CD14-positive monocyte (primary cell): ENCODE measurements at regions not wholly inside any gene's neighbourhood (a gene's known extent, or its start where the extent isn't known, plus 50 kb on each side); places are given as distances from the start of the nearest gene placed in this dataset.

ENCODE experiments used
- DNase-seq, 3 donors: peaks; one replicate each; pipeline ENCODE4 v3.0.0-alpha.2; 2011 to 2022
- H2AFZ ChIP-seq: 2 replicates; pipeline ENCODE4 v1.6.0; 2012; ENCODE audit warnings: mild to moderate bottlenecking, low read depth, low read length, inconsistent platforms; ENCODE audit not compliant: insufficient read depth, poor library complexity, severe bottlenecking
- H3K27ac ChIP-seq, 2 donors: 1 replicate in 1 of 2; 2 replicates in 1 of 2; pipeline ENCODE4 v1.5.1; 2012 to 2013; ENCODE audit warnings: low read length in 2 of 2, control low read depth in 1 of 2, inconsistent platforms in 1 of 2, low read depth in 1 of 2, mild to moderate bottlenecking in 1 of 2
- H3K27me3 ChIP-seq, 2 donors: one replicate each; pipeline versions ENCODE4 v1.6.0 to v1.6.1; 2011 to 2013; ENCODE audit warnings: low read length in 2 of 2; ENCODE audit not compliant: control insufficient read depth in 2 of 2, insufficient read depth in 2 of 2
- H3K36me3 ChIP-seq, 2 donors: replicated peaks in 1 of 2; 1 replicate in 1 of 2; 2 replicates in 1 of 2; pipeline versions ENCODE4 v1.5.1 to v1.6.1; 2012 to 2013; ENCODE audit warnings: low read length in 2 of 2, control low read depth in 1 of 2, inconsistent platforms in 1 of 2, mild to moderate bottlenecking in 1 of 2; ENCODE audit not compliant: insufficient read depth in 2 of 2, control insufficient read depth in 1 of 2
- H3K4me1 ChIP-seq, 2 donors: 1 replicate in 1 of 2; 2 replicates in 1 of 2; pipeline versions ENCODE4 v1.5.1 to v1.6.1; 2012 to 2013; ENCODE audit warnings: low read length in 2 of 2, control low read depth in 1 of 2, inconsistent platforms in 1 of 2, mild to moderate bottlenecking in 1 of 2, moderate library complexity in 1 of 2; ENCODE audit not compliant: insufficient read depth in 2 of 2, control insufficient read depth in 1 of 2
- H3K4me2 ChIP-seq: replicated peaks from 2 replicates; pipeline ENCODE3; 2012; ENCODE audit warnings: low read length, moderate library complexity, mild to moderate bottlenecking; ENCODE audit not compliant: poor library complexity, severe bottlenecking; ENCODE audit errors: extremely low read depth
- H3K4me3 ChIP-seq, 3 experiments: fragments of 200-600 bp in 1 of 3; sonication (generic) in 1 of 3; replicated peaks in 1 of 3; 1 replicate in 2 of 3; 2 replicates in 1 of 3; pipeline ENCODE4 v1.5.1; 2011 to 2013; ENCODE audit warnings: low read length in 3 of 3, mild to moderate bottlenecking in 3 of 3, control low read depth in 2 of 3, low read depth in 2 of 3, inconsistent platforms in 1 of 3, moderate library complexity in 1 of 3
- H3K79me2 ChIP-seq: 2 replicates; pipeline ENCODE4 v1.6.0; 2012; ENCODE audit warnings: mild to moderate bottlenecking, control low read depth, inconsistent platforms, low read length, moderate library complexity; ENCODE audit not compliant: insufficient read depth
- H3K9ac ChIP-seq: 2 replicates; pipeline ENCODE4 v1.6.0; 2017; ENCODE audit warnings: low read length, mild to moderate bottlenecking; ENCODE audit not compliant: insufficient read depth, poor library complexity, severe bottlenecking
- H3K9me3 ChIP-seq, 2 donors: replicated peaks in 1 of 2; 1 replicate in 1 of 2; 2 replicates in 1 of 2; pipeline versions ENCODE4 v1.5.1 to v1.6.1; 2012 to 2013; ENCODE audit warnings: low read length in 2 of 2, control low read depth in 1 of 2; ENCODE audit not compliant: control insufficient read depth in 1 of 2, insufficient read depth in 1 of 2
- H4K20me1 ChIP-seq: 2 replicates; pipeline ENCODE4 v1.6.0; 2012; ENCODE audit warnings: mild to moderate bottlenecking, low read length, control low read depth, moderate library complexity; ENCODE audit not compliant: insufficient read depth
- H3K27ac Mint-ChIP-seq, 7 donors: one replicate each; pipeline ENCODE4 v1.8.0; 2020; ENCODE audit warnings: mild to moderate bottlenecking in 7 of 7, mixed read lengths in 7 of 7, moderate library complexity in 6 of 7, inconsistent platforms in 2 of 7
- H3K27me3 Mint-ChIP-seq, 3 donors: one replicate each; pipeline ENCODE4 v1.8.0; 2021 to 2022; ENCODE audit warnings: low read depth in 3 of 3, mild to moderate bottlenecking in 3 of 3, mixed read lengths in 3 of 3, moderate library complexity in 3 of 3, inconsistent platforms in 1 of 3
- H3K36me3 Mint-ChIP-seq, 2 donors: one replicate each; pipeline ENCODE4 v1.8.0; 2020; ENCODE audit warnings: mixed read lengths in 2 of 2, inconsistent platforms in 1 of 2, mild to moderate bottlenecking in 1 of 2
- H3K4me1 Mint-ChIP-seq: one replicate; pipeline ENCODE4 v1.8.0; 2020; ENCODE audit warnings: mild to moderate bottlenecking, mixed read lengths
- H3K4me3 Mint-ChIP-seq, 2 donors: one replicate each; pipeline ENCODE4 v1.8.0; 2020; ENCODE audit warnings: mild to moderate bottlenecking in 2 of 2, mixed read lengths in 2 of 2, moderate library complexity in 1 of 2
- H3K9me3 Mint-ChIP-seq, 7 donors: one replicate each; pipeline ENCODE4 v1.8.0; 2020 to 2022; ENCODE audit warnings: mixed read lengths in 7 of 7, mild to moderate bottlenecking in 6 of 7, moderate library complexity in 6 of 7, inconsistent platforms in 2 of 7
- WGBS: methylation state at CpG from one replicate; pipeline ENCODE4 v1.1.5; 2013; ENCODE audit warnings: missing lambda C conversion rate; ENCODE audit not compliant: insufficient coverage; 5-methylcytosine and 5-hydroxymethylcytosine counted together
- intact Hi-C, 2 donors: fragments of 100-400 bp; cut with micrococcal nuclease; formaldehyde crosslinking; loops; one replicate each; pipeline versions ENCODE4 v1.15.0 to v1.15.1; 2023
- TF ChIP-seq, protein P1 (sequence below): fragments of 200-600 bp; IDR thresholded peaks from one replicate; pipeline ENCODE4 v1.8.0; 2022; ENCODE audit warnings: antibody characterized with exemption, mild to moderate bottlenecking

- 89% methylated on average over 1 of the region's 2 CpGs for WGBS
- H3K36me3 Mint-ChIP-seq: no peaks in the 10 kb centered on the region
- Histone ChIP-seq H3K36me3 (no peaks in the 10 kb centered on the region), H3K4me2 (no peak overlapping the region), H3K27ac (no peak overlapping the region), H4K20me1 (no peaks in the 10 kb centered on the region), H3K4me3 (no peak overlapping the region), H3K9ac (no peak overlapping the region), H3K9me3 (no peaks in the 10 kb centered on the region), H3K79me2 (no peaks in the 10 kb centered on the region), H3K27me3 (no peaks in the 10 kb centered on the region), H3K4me1 (no peaks in the 10 kb centered on the region), H2AFZ (no peak overlapping the region)
- H3K4me3 Mint-ChIP-seq: no peak overlapping the region
- TF ChIP-seq, protein P1, sequence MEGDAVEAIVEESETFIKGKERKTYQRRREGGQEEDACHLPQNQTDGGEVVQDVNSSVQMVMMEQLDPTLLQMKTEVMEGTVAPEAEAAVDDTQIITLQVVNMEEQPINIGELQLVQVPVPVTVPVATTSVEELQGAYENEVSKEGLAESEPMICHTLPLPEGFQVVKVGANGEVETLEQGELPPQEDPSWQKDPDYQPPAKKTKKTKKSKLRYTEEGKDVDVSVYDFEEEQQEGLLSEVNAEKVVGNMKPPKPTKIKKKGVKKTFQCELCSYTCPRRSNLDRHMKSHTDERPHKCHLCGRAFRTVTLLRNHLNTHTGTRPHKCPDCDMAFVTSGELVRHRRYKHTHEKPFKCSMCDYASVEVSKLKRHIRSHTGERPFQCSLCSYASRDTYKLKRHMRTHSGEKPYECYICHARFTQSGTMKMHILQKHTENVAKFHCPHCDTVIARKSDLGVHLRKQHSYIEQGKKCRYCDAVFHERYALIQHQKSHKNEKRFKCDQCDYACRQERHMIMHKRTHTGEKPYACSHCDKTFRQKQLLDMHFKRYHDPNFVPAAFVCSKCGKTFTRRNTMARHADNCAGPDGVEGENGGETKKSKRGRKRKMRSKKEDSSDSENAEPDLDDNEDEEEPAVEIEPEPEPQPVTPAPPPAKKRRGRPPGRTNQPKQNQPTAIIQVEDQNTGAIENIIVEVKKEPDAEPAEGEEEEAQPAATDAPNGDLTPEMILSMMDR: no peak
- no peak for DNase-seq
- H3K27ac Mint-ChIP-seq: no peak overlapping the region
- intact Hi-C loops: no loop called here
- peaks cover 0 to 2% (median 0%) of the 10 kb centered on the region in 3 donors for H3K27me3 Mint-ChIP-seq
- no peaks in the 10 kb centered on the region for H3K4me1 Mint-ChIP-seq
- H3K9me3 Mint-ChIP-seq: peaks cover 0 to 2% (median 0%) of the 10 kb centered on the region in 7 donors
Observed at GRCh38 chr6:113344969-113345368, 512.2 kb upstream of the MARCKS start.

DNA sequence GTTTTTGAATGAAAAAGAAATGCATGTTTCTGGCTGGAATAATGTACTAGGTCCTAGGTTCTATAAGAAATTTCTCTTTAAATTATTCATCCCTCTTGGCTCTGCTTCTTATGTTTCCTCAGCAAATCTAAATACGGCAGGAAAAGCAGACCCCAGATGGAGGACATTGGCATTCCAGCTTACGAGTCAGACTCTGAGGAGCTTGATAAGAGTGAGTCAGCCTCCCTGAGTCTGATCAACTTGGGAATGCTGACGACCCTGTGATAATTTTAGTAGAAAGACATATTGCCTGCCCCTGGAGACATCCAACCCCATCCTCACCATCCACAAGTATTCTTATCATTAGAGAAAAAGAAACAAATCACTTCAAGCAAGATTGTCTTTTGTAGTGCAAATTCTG, 509.7 kb upstream of the MARCKS start:
- no peak overlapping the region for H3K27ac Mint-ChIP-seq
- peaks cover 0 to 3% (median 2%) of the 10 kb centered on the region in 3 donors for H3K27me3 Mint-ChIP-seq
- no peak overlapping the region for H2AFZ ChIP-seq
- H3K79me2 ChIP-seq: no peaks in the 10 kb centered on the region
- no peaks in the 10 kb centered on the region for H3K36me3 Mint-ChIP-seq
- peaks cover 0 to 2% (median 0%) of the 10 kb centered on the region in 7 donors for H3K9me3 Mint-ChIP-seq
- no peak overlapping the region for H3K9ac ChIP-seq
- no CpG with 5 or more reads among the region's 3 CpGs for WGBS
- H3K4me3 Mint-ChIP-seq: no peak overlapping the region
- H3K4me1 Mint-ChIP-seq: no peaks in the 10 kb centered on the region
- H3K27ac ChIP-seq: no peak overlapping the region
- DNase-seq: no peak
- H3K4me2 ChIP-seq: no peak overlapping the region
- TF ChIP-seq, protein P1: no peak
- H4K20me1 ChIP-seq: no peaks in the 10 kb centered on the region
- no peaks in the 10 kb centered on the region for H3K36me3 ChIP-seq
- no peaks in the 10 kb centered on the region for H3K9me3 ChIP-seq
- intact Hi-C loops: no loop called here
- H3K27me3 ChIP-seq: no peaks in the 10 kb centered on the region
- H3K4me1 ChIP-seq: no peaks in the 10 kb centered on the region
- no peak overlapping the region for H3K4me3 ChIP-seq
